ENCODE measurements at regions not wholly inside any gene's neighbourhood (a gene's known extent, or its start where the extent isn't known, plus 50 kb on each side); places are given as distances from the start of the nearest gene placed in this dataset.

GRCh38 chr2:18927525-18928232 is 338.3 kb upstream of the NT5C1B start:
- intact Hi-C loops (cut with DNase I) = no loop called here
- ATAC-seq (ENCODE audit: poor library complexity) = peak; percentile 82

GRCh38 chr2:18926631-18927524 is 337.5 kb upstream of the NT5C1B start:
- intact Hi-C loops (cut with DNase I) = no loop called here
- DNase-seq = no peak
- no peak for ATAC-seq (ENCODE audit: poor library complexity)

More at GRCh38 chr2:18927525-18928232, 338.3 kb upstream of the NT5C1B start:
- DNase-seq = no peak

GRCh38 chr2:18925296-18925695 is 335.9 kb upstream of the NT5C1B start:
- intact Hi-C loops (cut with DNase I) = no loop called here
- no peak for DNase-seq
- ATAC-seq (ENCODE audit: poor library complexity) = no peak

GRCh38 chr2:18924886-18925285 is 335.5 kb upstream of the NT5C1B start:
- no peak for ATAC-seq (ENCODE audit: poor library complexity)
- intact Hi-C loops (cut with DNase I) = no loop called here
- no peak for DNase-seq

GRCh38 chr2:18924386-18924785 is 335.0 kb upstream of the NT5C1B start:
- no peak for ATAC-seq (ENCODE audit: poor library complexity)
- intact Hi-C loops (cut with DNase I) = no loop called here
- no peak for DNase-seq

- no peak for ATAC-seq (ENCODE audit: poor library complexity)
- intact Hi-C loops (cut with DNase I) = no loop called here
- no peak for DNase-seq
Observed at GRCh38 chr2:18922276-18922675, 332.9 kb upstream of the NT5C1B start.

- intact Hi-C loops (cut with DNase I) = no loop called here
- DNase-seq = no peak
- ATAC-seq (ENCODE audit: poor library complexity) = no peak
Observed at GRCh38 chr2:18918280-18918679, 328.9 kb upstream of the NT5C1B start.

GRCh38 chr2:18915227-18915626 is 325.9 kb upstream of the NT5C1B start:
- intact Hi-C loops (cut with DNase I) = no loop called here
- no peak for DNase-seq
- ATAC-seq (ENCODE audit: poor library complexity) = no peak

GRCh38 chr2:18913512-18913911 is 324.1 kb upstream of the NT5C1B start:
- ATAC-seq (ENCODE audit: poor library complexity) = no peak
- DNase-seq = no peak
- intact Hi-C loops (cut with DNase I) = no loop called here

GRCh38 chr2:18912225-18912888 is 323.0 kb upstream of the NT5C1B start:
- ATAC-seq (ENCODE audit: poor library complexity) (peak; percentile 25), DNase-seq (no peak)
- intact Hi-C loops (cut with DNase I) = no loop called here

- intact Hi-C loops (cut with DNase I) = no loop called here
- no peak for DNase-seq
Observed at GRCh38 chr2:18911416-18911815, 322.0 kb upstream of the NT5C1B start.

GRCh38 chr2:18910843-18911242 is 321.5 kb upstream of the NT5C1B start:
- ATAC-seq (ENCODE audit: poor library complexity) (no peak), DNase-seq (no peak)
- intact Hi-C loops (cut with DNase I) = no loop called here

More at GRCh38 chr2:18911416-18911815, 322.0 kb upstream of the NT5C1B start:
- no peak for ATAC-seq (ENCODE audit: poor library complexity)

- no peak for DNase-seq
- intact Hi-C loops (cut with DNase I) = no loop called here
- ATAC-seq (ENCODE audit: poor library complexity) = no peak
Observed at GRCh38 chr2:18907937-18908336, 318.6 kb upstream of the NT5C1B start.

- DNase-seq = no peak
- no peak for ATAC-seq (ENCODE audit: poor library complexity)
- intact Hi-C loops (cut with DNase I) = no loop called here
Observed at GRCh38 chr2:18907508-18907907, 318.1 kb upstream of the NT5C1B start.

GRCh38 chr2:18903750-18904149 is 314.4 kb upstream of the NT5C1B start:
- DNase-seq (no peak), ATAC-seq (ENCODE audit: poor library complexity) (no peak)
- intact Hi-C loops (cut with DNase I) = no loop called here

GRCh38 chr2:18901242-18901641 is 311.9 kb upstream of the NT5C1B start:
- DNase-seq = no peak
- intact Hi-C loops (cut with DNase I) = no loop called here
- ATAC-seq (ENCODE audit: poor library complexity) = peak; percentile 50

- DNase-seq (no peak), ATAC-seq (ENCODE audit: poor library complexity) (peak; percentile 75)
- intact Hi-C loops (cut with DNase I) = no loop called here
Observed at GRCh38 chr2:18900691-18901141, 311.3 kb upstream of the NT5C1B start.

- intact Hi-C loops (cut with DNase I) = no loop called here
- ATAC-seq (ENCODE audit: poor library complexity) (peak; percentile 47), DNase-seq (no peak)
Observed at GRCh38 chr2:18899725-18900124, 310.4 kb upstream of the NT5C1B start.

GRCh38 chr2:18898271-18898670 is 308.9 kb upstream of the NT5C1B start:
- no peak for DNase-seq
- intact Hi-C loops (cut with DNase I) = no loop called here
- ATAC-seq (ENCODE audit: poor library complexity) = no peak

Data from Right ventricle myocardium superior (tissue), 1 donor.